ENCODE measurements at regions not wholly inside any gene's neighbourhood (a gene's known extent, or its start where the extent isn't known, plus 50 kb on each side); places are given as distances from the start of the nearest gene placed in this dataset.

DNA sequence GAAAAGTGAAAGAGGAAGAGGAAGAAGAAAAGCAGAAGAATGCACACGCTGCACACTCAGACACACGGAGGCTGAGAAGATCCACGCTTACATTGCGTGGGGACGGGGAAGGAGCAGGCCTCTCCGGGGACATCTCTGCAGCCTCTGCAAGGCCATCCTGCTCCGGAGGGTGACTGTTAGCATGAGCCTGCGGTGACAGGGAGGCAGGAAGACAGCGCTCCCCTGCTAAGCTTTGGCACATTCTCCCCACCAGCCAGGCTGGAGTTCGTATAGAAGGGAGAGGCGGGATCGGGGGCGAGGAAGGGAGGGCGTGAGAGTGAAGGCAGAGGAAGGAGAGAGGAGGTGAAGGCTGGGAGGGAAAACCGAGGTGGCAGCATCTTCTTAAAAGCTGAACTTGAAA lies 366.0 kb upstream of the SHH start:
- H3K4me3 ChIP-seq (ENCODE audit: insufficient read depth in 1 of 2, low read depth in 1 of 2, low read length in 2 of 2), result no peak overlapping the region
- H3K27ac ChIP-seq (ENCODE audit: low read length, poor library complexity, severe bottlenecking), result no peak overlapping the region
- H2AFZ ChIP-seq (ENCODE audit: low read depth, low read length), result no peak overlapping the region
- H2BK15ac ChIP-seq (ENCODE audit: low read depth, poor library complexity, severe bottlenecking), result no peak overlapping the region
- H2BK12ac ChIP-seq (ENCODE audit: low read length in 2 of 2), result no peak overlapping the region
- no peaks in the 10 kb centered on the region for H3K27me3 ChIP-seq (ENCODE audit: control insufficient read depth in 1 of 2, insufficient read depth in 1 of 2, low read length in 2 of 2)
- no peaks in the 10 kb centered on the region for H3K9me3 ChIP-seq (ENCODE audit: control insufficient read depth, low read length)
- H4K91ac ChIP-seq (ENCODE audit: low read length), result no peak overlapping the region
- no peak overlapping the region for H4K8ac ChIP-seq (ENCODE audit: low read length)
- no peaks in the 10 kb centered on the region for H3K79me1 ChIP-seq (replicated peaks; ENCODE audit: low read length, poor library complexity, severe bottlenecking)
- no peak for DNase-seq
- no peak overlapping the region for H3K4ac ChIP-seq (ENCODE audit: low read depth in 1 of 2, low read length in 2 of 2)
- H2BK120ac ChIP-seq (ENCODE audit: low read depth, low read length), result no peak overlapping the region
- no peak overlapping the region for H3K14ac ChIP-seq (ENCODE audit: low read length in 2 of 2)
- no peak overlapping the region for H3K4me2 ChIP-seq (ENCODE audit: low read length, poor library complexity, severe bottlenecking)
- H3K23ac ChIP-seq (ENCODE audit: low read length in 2 of 2), result no peak overlapping the region
- H3K4me1 ChIP-seq (ENCODE audit: control insufficient read depth, insufficient read depth, low read depth, low read length), result no peaks in the 10 kb centered on the region
- H2AK5ac ChIP-seq (ENCODE audit: low read length, severe bottlenecking), result no peak overlapping the region
- no peaks in the 10 kb centered on the region for H3K36me3 ChIP-seq (ENCODE audit: control insufficient read depth in 1 of 2, insufficient read depth in 2 of 2, low read depth in 1 of 2, low read length in 2 of 2)
- no peak overlapping the region for H3K18ac ChIP-seq (ENCODE audit: low read depth in 1 of 2, low read length in 2 of 2)
- WGBS, result 74% methylated on average over 14 of the region's 15 CpGs
- no peak overlapping the region for H3K9ac ChIP-seq (ENCODE audit: low read length)
- no peak overlapping the region for H2BK5ac ChIP-seq (ENCODE audit: low read depth, low read length, poor library complexity, severe bottlenecking)

- no peak overlapping the region for H2AK5ac ChIP-seq (ENCODE audit: low read length, severe bottlenecking)
- H3K18ac ChIP-seq (ENCODE audit: low read depth in 1 of 2, low read length in 2 of 2), result no peak overlapping the region
- no peaks in the 10 kb centered on the region for H3K27me3 ChIP-seq (ENCODE audit: control insufficient read depth in 1 of 2, insufficient read depth in 1 of 2, low read length in 2 of 2)
- DNase-seq, result no peak
- WGBS, result 81% methylated on average over 22 of the region's 22 CpGs
- H3K9ac ChIP-seq (ENCODE audit: low read length), result no peak overlapping the region
- H2BK12ac ChIP-seq (ENCODE audit: low read length in 2 of 2), result no peak overlapping the region
- no peaks in the 10 kb centered on the region for H3K4me1 ChIP-seq (ENCODE audit: control insufficient read depth, insufficient read depth, low read depth, low read length)
- no peak overlapping the region for H2BK5ac ChIP-seq (ENCODE audit: low read depth, low read length, poor library complexity, severe bottlenecking)
- no peak overlapping the region for H3K23ac ChIP-seq (ENCODE audit: low read length in 2 of 2)
- no peak overlapping the region for H3K4me3 ChIP-seq (ENCODE audit: insufficient read depth in 1 of 2, low read depth in 1 of 2, low read length in 2 of 2)
- H3K9me3 ChIP-seq (ENCODE audit: control insufficient read depth, low read length), result no peaks in the 10 kb centered on the region
- no peak overlapping the region for H3K4ac ChIP-seq (ENCODE audit: low read depth in 1 of 2, low read length in 2 of 2)
- H2BK120ac ChIP-seq (ENCODE audit: low read depth, low read length), result no peak overlapping the region
- no peaks in the 10 kb centered on the region for H3K79me1 ChIP-seq (replicated peaks; ENCODE audit: low read length, poor library complexity, severe bottlenecking)
- H3K36me3 ChIP-seq (ENCODE audit: control insufficient read depth in 1 of 2, insufficient read depth in 2 of 2, low read depth in 1 of 2, low read length in 2 of 2), result no peaks in the 10 kb centered on the region
- no peak overlapping the region for H3K4me2 ChIP-seq (ENCODE audit: low read length, poor library complexity, severe bottlenecking)
- H3K27ac ChIP-seq (ENCODE audit: low read length, poor library complexity, severe bottlenecking), result no peak overlapping the region
- H4K91ac ChIP-seq (ENCODE audit: low read length), result no peak overlapping the region
- H2BK15ac ChIP-seq (ENCODE audit: low read depth, poor library complexity, severe bottlenecking), result no peak overlapping the region
- H3K14ac ChIP-seq (ENCODE audit: low read length in 2 of 2), result no peak overlapping the region
- H4K8ac ChIP-seq (ENCODE audit: low read length), result no peak overlapping the region
- H2AFZ ChIP-seq (ENCODE audit: low read depth, low read length), result no peak overlapping the region
Measured at GRCh38 chr7:156177422-156178055, 365.3 kb upstream of the SHH start.

GRCh38 chr7:156176039-156176438 lies 363.8 kb upstream of the SHH start:
- no peak overlapping the region for H4K91ac ChIP-seq (ENCODE audit: low read length)
- no peaks in the 10 kb centered on the region for H3K4me1 ChIP-seq (ENCODE audit: control insufficient read depth, insufficient read depth, low read depth, low read length)
- no peak overlapping the region for H3K18ac ChIP-seq (ENCODE audit: low read depth in 1 of 2, low read length in 2 of 2)
- H2AK5ac ChIP-seq (ENCODE audit: low read length, severe bottlenecking), result no peak overlapping the region
- no peaks in the 10 kb centered on the region for H3K9me3 ChIP-seq (ENCODE audit: control insufficient read depth, low read length)
- no peak overlapping the region for H2BK15ac ChIP-seq (ENCODE audit: low read depth, poor library complexity, severe bottlenecking)
- no peak overlapping the region for H2AFZ ChIP-seq (ENCODE audit: low read depth, low read length)
- no peak overlapping the region for H4K8ac ChIP-seq (ENCODE audit: low read length)
- no peak overlapping the region for H2BK5ac ChIP-seq (ENCODE audit: low read depth, low read length, poor library complexity, severe bottlenecking)
- no peak overlapping the region for H3K9ac ChIP-seq (ENCODE audit: low read length)
- H3K4me2 ChIP-seq (ENCODE audit: low read length, poor library complexity, severe bottlenecking), result no peak overlapping the region
- no peak overlapping the region for H2BK12ac ChIP-seq (ENCODE audit: low read length in 2 of 2)
- no peaks in the 10 kb centered on the region for H3K79me1 ChIP-seq (replicated peaks; ENCODE audit: low read length, poor library complexity, severe bottlenecking)
- no peak overlapping the region for H3K14ac ChIP-seq (ENCODE audit: low read length in 2 of 2)
- no peak overlapping the region for H2BK120ac ChIP-seq (ENCODE audit: low read depth, low read length)
- no peaks in the 10 kb centered on the region for H3K36me3 ChIP-seq (ENCODE audit: control insufficient read depth in 1 of 2, insufficient read depth in 2 of 2, low read depth in 1 of 2, low read length in 2 of 2)
- H3K27ac ChIP-seq (ENCODE audit: low read length, poor library complexity, severe bottlenecking), result no peak overlapping the region
- no peak overlapping the region for H3K4me3 ChIP-seq (ENCODE audit: insufficient read depth in 1 of 2, low read depth in 1 of 2, low read length in 2 of 2)
- no peak overlapping the region for H3K4ac ChIP-seq (ENCODE audit: low read depth in 1 of 2, low read length in 2 of 2)
- DNase-seq, result no peak
- 82% methylated on average over 7 of the region's 7 CpGs for WGBS
- H3K27me3 ChIP-seq (ENCODE audit: control insufficient read depth in 1 of 2, insufficient read depth in 1 of 2, low read length in 2 of 2), result no peaks in the 10 kb centered on the region
- no peak overlapping the region for H3K23ac ChIP-seq (ENCODE audit: low read length in 2 of 2)

GRCh38 chr7:156175003-156175402 lies 362.7 kb upstream of the SHH start:
- H2BK12ac ChIP-seq (ENCODE audit: low read length in 2 of 2), result no peak overlapping the region
- no peaks in the 10 kb centered on the region for H3K4me1 ChIP-seq (ENCODE audit: control insufficient read depth, insufficient read depth, low read depth, low read length)
- H4K91ac ChIP-seq (ENCODE audit: low read length), result no peak overlapping the region
- H2AFZ ChIP-seq (ENCODE audit: low read depth, low read length), result no peak overlapping the region
- H3K79me1 ChIP-seq (replicated peaks; ENCODE audit: low read length, poor library complexity, severe bottlenecking), result no peaks in the 10 kb centered on the region
- H3K27me3 ChIP-seq (ENCODE audit: control insufficient read depth in 1 of 2, insufficient read depth in 1 of 2, low read length in 2 of 2), result no peaks in the 10 kb centered on the region
- no peak overlapping the region for H2BK5ac ChIP-seq (ENCODE audit: low read depth, low read length, poor library complexity, severe bottlenecking)
- no peak overlapping the region for H2BK15ac ChIP-seq (ENCODE audit: low read depth, poor library complexity, severe bottlenecking)
- no peak overlapping the region for H3K4ac ChIP-seq (ENCODE audit: low read depth in 1 of 2, low read length in 2 of 2)
- no peaks in the 10 kb centered on the region for H3K9me3 ChIP-seq (ENCODE audit: control insufficient read depth, low read length)
- H3K18ac ChIP-seq (ENCODE audit: low read depth in 1 of 2, low read length in 2 of 2), result no peak overlapping the region
- H3K27ac ChIP-seq (ENCODE audit: low read length, poor library complexity, severe bottlenecking), result no peak overlapping the region
- no peak for DNase-seq
- H3K14ac ChIP-seq (ENCODE audit: low read length in 2 of 2), result no peak overlapping the region
- H3K4me3 ChIP-seq (ENCODE audit: insufficient read depth in 1 of 2, low read depth in 1 of 2, low read length in 2 of 2), result no peak overlapping the region
- no peak overlapping the region for H3K4me2 ChIP-seq (ENCODE audit: low read length, poor library complexity, severe bottlenecking)
- H2AK5ac ChIP-seq (ENCODE audit: low read length, severe bottlenecking), result no peak overlapping the region
- H3K36me3 ChIP-seq (ENCODE audit: control insufficient read depth in 1 of 2, insufficient read depth in 2 of 2, low read depth in 1 of 2, low read length in 2 of 2), result no peaks in the 10 kb centered on the region
- WGBS, result 80% methylated on average over 10 of the region's 10 CpGs
- no peak overlapping the region for H3K9ac ChIP-seq (ENCODE audit: low read length)
- H4K8ac ChIP-seq (ENCODE audit: low read length), result no peak overlapping the region
- no peak overlapping the region for H2BK120ac ChIP-seq (ENCODE audit: low read depth, low read length)
- H3K23ac ChIP-seq (ENCODE audit: low read length in 2 of 2), result no peak overlapping the region

Measured in mesenchymal stem cell (in vitro differentiated cells and primary cell).